MG63 (cell line): ENCODE measurements at regions not wholly inside any gene's neighbourhood (a gene's known extent, or its start where the extent isn't known, plus 50 kb on each side); places are given as distances from the start of the nearest gene placed in this dataset.
A peak's percentile ranks its signal among the peaks of the same experiment; 100 is the strongest.
"Not testable (repeated sequence)": the region's sequence is repeated elsewhere in the genome, so short reads cannot be mapped to it uniquely, and the experiment has no call there.

ENCODE experiments used
- DNase-seq: peaks from one replicate; pipeline ENCODE4 v3.0.0-alpha.2; 2020
- H3K27me3 ChIP-seq: fragments of 250-450 bp; sonication (Bioruptor Pico); 2 replicates; pipeline ENCODE4 v1.5.1; 2020; ENCODE audit warnings: mild to moderate bottlenecking, moderate library complexity
- H3K36me3 ChIP-seq: fragments of 250-450 bp; sonication (Bioruptor Pico); 2 replicates; pipeline ENCODE4 v1.5.1; 2020; ENCODE audit warnings: mild to moderate bottlenecking, moderate library complexity
- H3K4me3 ChIP-seq: fragments of 250-450 bp; sonication (Bioruptor Pico); 2 replicates; pipeline ENCODE4 v1.5.1; 2020; ENCODE audit warnings: mild to moderate bottlenecking, moderate library complexity
- H3K9me3 ChIP-seq: fragments of 250-450 bp; sonication (Bioruptor Pico); 2 replicates; pipeline ENCODE4 v1.5.1; 2020; ENCODE audit warnings: mild to moderate bottlenecking, moderate library complexity

GRCh38 chr3:181354140-181354539, 357.6 kb upstream of the SOX2 start:
- no peaks in the 10 kb centered on the region for H3K27me3 ChIP-seq
- no peak for DNase-seq
- H3K4me3 ChIP-seq, result no peak overlapping the region
- H3K9me3 ChIP-seq, result no peaks in the 10 kb centered on the region
- no peaks in the 10 kb centered on the region for H3K36me3 ChIP-seq

DNA sequence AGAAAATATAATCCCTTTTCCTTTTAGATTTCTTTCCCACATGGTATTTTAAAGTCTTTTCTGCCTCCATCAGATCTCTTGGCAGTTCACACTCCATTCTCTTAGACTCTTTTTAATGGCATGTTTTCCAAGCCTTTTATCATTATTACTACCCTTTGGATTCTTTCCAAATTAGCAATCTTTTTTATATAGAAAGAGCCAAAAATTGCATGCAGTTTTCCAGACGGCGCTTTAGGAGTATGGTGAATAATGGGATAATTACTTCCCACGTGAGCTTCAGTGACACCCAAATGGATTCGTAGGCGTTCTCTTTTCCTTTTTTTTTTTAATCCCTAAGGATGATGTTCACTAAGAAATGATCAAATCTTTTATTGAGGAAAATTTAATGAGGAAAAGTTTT, 354.8 kb upstream of the DNAJC19 start:
- no peaks in the 10 kb centered on the region; the same call in 1 of the 2 replicates for H3K9me3 ChIP-seq
- no peaks in the 10 kb centered on the region for H3K27me3 ChIP-seq
- DNase-seq, result no peak
- H3K4me3 ChIP-seq, result no peak overlapping the region
- H3K36me3 ChIP-seq, result no peaks in the 10 kb centered on the region

DNA sequence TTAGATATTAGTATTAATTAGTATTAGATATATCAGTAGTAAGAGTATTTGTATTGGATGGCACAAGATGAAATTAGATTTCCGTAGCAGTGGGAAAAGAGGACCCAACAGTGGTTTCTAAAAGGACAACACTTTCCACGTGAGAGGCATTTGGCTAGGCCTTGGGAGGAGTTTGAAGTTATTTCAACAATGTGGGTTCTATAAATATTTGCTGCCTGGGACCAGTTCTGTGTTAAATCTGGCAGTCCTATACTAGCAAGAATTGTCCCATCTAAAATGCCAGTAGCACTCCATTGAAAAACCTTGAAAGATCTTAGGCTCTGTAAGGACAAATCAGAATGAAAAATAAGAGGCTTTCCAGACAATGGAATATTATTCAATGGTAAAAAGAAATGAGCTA, 347.1 kb upstream of the DNAJC19 start:
- Histone ChIP-seq H3K27me3 (no peaks in the 10 kb centered on the region), H3K36me3 (no peaks in the 10 kb centered on the region), H3K9me3 (no peaks in the 10 kb centered on the region), H3K4me3 (no peak overlapping the region)
- DNase-seq, result no peak

GRCh38 chr3:181333394-181333793, 343.9 kb upstream of the DNAJC19 start:
- DNase-seq, result no peak
- no peaks in the 10 kb centered on the region for H3K9me3 ChIP-seq
- H3K36me3 ChIP-seq, result no peaks in the 10 kb centered on the region
- peaks cover 2% of the 10 kb centered on the region; the same call in 1 of the 2 replicates for H3K27me3 ChIP-seq
- H3K4me3 ChIP-seq, result no peak overlapping the region

DNA sequence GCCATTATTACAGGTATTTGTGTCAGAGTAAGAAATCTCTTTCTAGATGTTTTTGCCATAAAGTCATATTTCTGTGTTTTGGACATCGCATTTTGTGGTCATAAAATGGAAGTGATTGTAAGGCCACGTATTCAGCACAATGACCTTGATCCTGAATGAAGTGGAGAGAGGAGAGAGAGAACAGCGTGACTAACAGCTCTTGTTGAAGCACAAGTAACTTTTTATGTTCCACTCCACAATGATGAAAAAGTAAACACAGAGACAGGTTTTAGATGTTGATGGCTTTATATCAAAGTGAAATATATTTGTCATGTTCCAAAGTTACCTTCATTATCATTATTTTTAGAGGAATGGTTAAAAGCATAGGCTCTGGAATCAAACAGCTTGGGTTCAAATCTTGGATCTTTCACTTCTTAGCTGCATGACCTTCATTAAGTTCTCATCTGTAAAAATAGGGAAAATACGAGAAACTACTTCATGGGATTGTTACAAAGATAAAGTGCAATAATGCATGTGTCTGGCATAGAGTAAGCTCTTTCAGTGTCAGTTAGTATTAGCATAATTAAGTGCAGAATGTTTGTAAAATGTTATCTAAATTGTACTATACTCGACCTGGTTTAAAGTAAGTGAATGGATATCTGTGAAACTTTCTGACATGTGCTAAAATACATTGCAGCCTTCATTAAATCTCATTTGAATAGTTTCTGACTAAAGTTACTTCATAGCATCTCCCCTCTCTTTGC, 341.5 kb upstream of the DNAJC19 start:
- Histone ChIP-seq H3K9me3 (no peaks in the 10 kb centered on the region), H3K4me3 (no peak overlapping the region)
- no peak for DNase-seq

DNA sequence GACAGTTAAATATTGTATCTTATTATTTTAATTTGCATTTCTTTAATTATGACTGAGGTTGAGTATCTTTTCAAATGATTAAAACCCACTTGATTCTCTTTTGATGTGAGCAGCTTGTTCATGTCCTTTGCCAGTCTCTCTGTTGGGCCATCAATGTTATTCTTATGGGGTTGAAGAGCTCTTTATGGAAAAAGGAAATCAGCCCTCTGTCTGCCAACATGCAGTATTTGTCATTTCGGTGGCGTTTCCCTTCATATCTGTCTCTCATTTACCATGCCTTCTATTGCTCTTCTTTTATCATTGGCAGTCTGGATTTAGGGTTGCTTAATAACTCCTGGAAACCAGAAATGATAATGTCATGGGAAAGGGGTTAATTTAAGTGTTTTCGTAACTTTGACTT, 340.7 kb upstream of the DNAJC19 start:
- peaks cover 5% of the 10 kb centered on the region for H3K27me3 ChIP-seq
- H3K36me3 ChIP-seq, result no peaks in the 10 kb centered on the region
- DNase-seq, result no peak
- no peak overlapping the region for H3K4me3 ChIP-seq
- no peaks in the 10 kb centered on the region for H3K9me3 ChIP-seq

More for the DNA sequence above, 341.5 kb upstream of the DNAJC19 start:
- Histone ChIP-seq H3K36me3 (no peaks in the 10 kb centered on the region), H3K27me3 (peaks cover 5% of the 10 kb centered on the region)

DNA sequence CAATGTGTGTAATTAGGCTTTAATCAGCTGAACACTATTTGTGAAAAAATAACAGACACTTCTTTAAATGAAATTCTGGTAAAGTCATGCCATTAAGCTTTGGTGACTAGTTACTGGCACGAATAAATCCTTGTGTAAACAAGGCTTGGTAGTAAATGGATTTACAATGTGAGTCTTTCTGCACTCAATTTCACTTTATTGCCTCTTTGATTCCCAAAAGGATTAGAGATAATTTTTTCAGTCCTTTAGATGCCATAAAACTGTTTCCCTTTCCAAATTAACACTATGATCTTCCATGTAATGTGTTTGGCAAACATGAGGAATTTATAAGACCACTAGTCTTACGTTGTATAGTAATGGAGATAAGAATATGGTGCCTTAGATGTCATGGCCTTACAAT, 339.5 kb upstream of the DNAJC19 start:
- no peak overlapping the region for H3K4me3 ChIP-seq
- peaks cover 5% of the 10 kb centered on the region for H3K27me3 ChIP-seq
- no peaks in the 10 kb centered on the region for H3K36me3 ChIP-seq
- DNase-seq, result no peak
- H3K9me3 ChIP-seq, result no peaks in the 10 kb centered on the region

DNA sequence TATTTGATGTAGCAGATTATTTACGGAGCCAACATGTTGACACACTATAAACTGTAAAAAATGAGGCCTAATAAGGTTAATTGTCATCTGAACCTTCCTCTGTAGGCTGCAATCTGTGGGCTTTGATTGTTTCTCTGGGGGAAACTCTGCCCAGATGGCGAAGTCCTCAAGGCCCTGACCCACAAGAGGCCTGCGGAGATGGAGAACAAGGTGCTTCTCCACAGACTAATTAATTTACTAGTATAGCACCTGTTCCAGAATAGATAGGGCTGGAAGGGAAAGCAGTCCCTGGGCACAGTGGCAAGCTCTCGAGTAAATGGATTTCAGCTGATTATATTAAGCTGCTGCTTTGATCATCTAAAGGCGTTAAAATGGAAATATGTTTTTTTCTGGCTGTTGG, 338.8 kb upstream of the DNAJC19 start:
- no peak for DNase-seq
- H3K36me3 ChIP-seq, result no peaks in the 10 kb centered on the region
- H3K27me3 ChIP-seq, result peaks cover 5% of the 10 kb centered on the region
- H3K4me3 ChIP-seq, result no peak overlapping the region
- H3K9me3 ChIP-seq, result no peaks in the 10 kb centered on the region

DNA sequence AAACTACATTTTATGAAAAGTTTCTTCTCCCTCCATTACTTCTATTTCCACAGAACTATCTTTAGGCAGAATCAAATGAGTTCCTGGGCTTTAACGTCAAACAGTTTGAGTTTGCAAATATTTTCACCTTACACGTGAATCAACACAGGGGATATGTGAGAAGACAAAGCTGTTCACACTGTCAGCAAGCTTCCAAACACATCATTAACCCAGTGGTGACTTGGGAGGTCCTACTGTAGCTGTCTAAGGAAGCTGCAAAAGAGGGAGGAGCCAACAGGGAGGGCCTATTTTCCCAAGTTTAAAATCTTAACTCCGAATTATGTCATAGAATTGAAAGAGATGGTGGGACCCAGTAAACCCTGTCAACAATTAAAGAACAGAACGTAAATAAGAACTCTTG, 337.8 kb upstream of the DNAJC19 start:
- Histone ChIP-seq H3K27me3 (peaks cover 5% of the 10 kb centered on the region), H3K36me3 (no peaks in the 10 kb centered on the region), H3K9me3 (no peaks in the 10 kb centered on the region), H3K4me3 (no peak overlapping the region)
- DNase-seq, result no peak

GRCh38 chr3:181326637-181327223, 337.2 kb upstream of the DNAJC19 start:
- H3K27me3 ChIP-seq, result peaks cover 5% of the 10 kb centered on the region
- no peaks in the 10 kb centered on the region for H3K36me3 ChIP-seq
- DNase-seq, result no peak
- H3K9me3 ChIP-seq, result 0 out of 2 replicates have a peak, but pooled peaks cover 3% of the 10 kb centered on the region
- no peak overlapping the region for H3K4me3 ChIP-seq

GRCh38 chr3:181324516-181324915, 335.0 kb upstream of the DNAJC19 start:
- not testable (repeated sequence) for H3K36me3 ChIP-seq, H3K4me3 ChIP-seq, H3K27me3 ChIP-seq, H3K9me3 ChIP-seq
- peak; percentile 1 for DNase-seq

- Histone ChIP-seq H3K4me3 (no peak overlapping the region), H3K27me3 (peaks cover 2% of the 10 kb centered on the region; the same call in 1 of the 2 replicates), H3K36me3 (no peaks in the 10 kb centered on the region), H3K9me3 (0 out of 2 replicates have a peak, but pooled peaks cover 3% of the 10 kb centered on the region)
- no peak for DNase-seq
These were observed 328.8 kb upstream of the DNAJC19 start for GRCh38 chr3:181318321-181318720.

DNA sequence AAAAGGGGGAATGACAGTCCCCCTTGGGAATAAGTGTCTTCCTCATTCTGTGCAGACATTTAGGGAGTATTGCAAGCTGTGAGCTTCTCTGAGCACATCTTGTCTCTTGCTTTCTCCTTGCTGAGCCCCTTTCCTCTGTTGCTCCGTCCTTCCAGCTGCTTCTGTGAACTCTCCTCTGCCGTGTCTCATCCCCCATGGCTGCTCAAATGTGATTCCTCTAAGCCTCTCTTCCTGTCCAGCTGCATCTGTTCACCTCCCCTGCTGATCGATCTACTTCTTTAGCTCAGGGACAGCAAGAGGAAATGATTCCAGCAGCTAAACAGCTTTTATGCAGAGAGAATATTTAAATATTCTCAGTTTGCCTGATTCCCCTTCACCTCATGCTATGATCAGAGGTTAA, 328.0 kb upstream of the DNAJC19 start:
- Histone ChIP-seq H3K9me3 (0 out of 2 replicates have a peak, but pooled peaks cover 3% of the 10 kb centered on the region), H3K27me3 (peaks cover 9% of the 10 kb centered on the region; the same call in 1 of the 2 replicates), H3K36me3 (no peaks in the 10 kb centered on the region), H3K4me3 (no peak overlapping the region)
- no peak for DNase-seq

DNA sequence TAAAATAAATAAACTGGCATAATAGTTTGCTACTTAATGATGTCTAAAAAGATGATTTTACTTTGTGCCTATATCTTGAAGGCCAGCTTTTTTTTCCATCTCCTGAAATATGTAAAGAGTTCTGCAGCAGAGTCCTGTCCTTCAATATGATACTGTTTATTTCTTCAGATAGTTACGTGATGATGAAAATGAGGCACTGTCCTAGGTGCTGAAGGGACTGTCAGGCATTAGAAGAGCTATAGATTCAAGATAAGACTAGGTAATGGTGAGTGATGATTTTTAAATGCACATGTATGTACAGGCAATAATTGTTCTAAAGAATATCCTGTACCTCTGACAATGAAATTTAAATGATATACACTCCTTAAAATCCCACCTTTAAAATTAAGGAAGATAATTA, 326.9 kb upstream of the DNAJC19 start:
- Histone ChIP-seq H3K9me3 (no peaks in the 10 kb centered on the region), H3K36me3 (no peaks in the 10 kb centered on the region), H3K27me3 (peaks cover 10% of the 10 kb centered on the region; the same call in 1 of the 2 replicates), H3K4me3 (no peak overlapping the region)
- DNase-seq, result no peak

DNA sequence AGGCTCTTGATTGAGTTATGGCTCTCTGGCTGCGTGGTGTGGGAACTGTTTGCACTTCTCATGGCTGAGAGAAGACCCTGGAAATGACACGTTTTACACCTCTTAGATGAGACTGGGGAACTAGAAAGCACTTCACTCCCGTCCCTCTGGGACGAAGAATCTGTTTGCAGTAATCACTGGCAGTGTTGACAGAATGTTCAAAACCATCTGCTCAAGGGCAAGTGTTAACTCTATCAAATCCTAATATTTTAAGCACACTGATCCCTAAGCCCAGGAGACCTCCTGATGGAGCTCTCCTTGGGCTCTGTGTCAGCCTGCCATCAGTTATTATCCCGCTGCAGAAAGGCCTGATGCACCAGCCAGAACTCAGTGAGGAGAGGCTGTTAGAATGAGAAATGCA, 323.8 kb upstream of the DNAJC19 start:
- Histone ChIP-seq H3K4me3 (no peak overlapping the region), H3K27me3 (peaks cover 10% of the 10 kb centered on the region; the same call in 1 of the 2 replicates), H3K9me3 (no peaks in the 10 kb centered on the region), H3K36me3 (no peaks in the 10 kb centered on the region)
- DNase-seq, result no peak

GRCh38 chr3:181311186-181311585, 321.6 kb upstream of the DNAJC19 start:
- Histone ChIP-seq H3K27me3 (peaks cover 10% of the 10 kb centered on the region; the same call in 1 of the 2 replicates), H3K4me3 (no peak overlapping the region), H3K9me3 (no peaks in the 10 kb centered on the region), H3K36me3 (no peaks in the 10 kb centered on the region)
- no peak for DNase-seq

DNA sequence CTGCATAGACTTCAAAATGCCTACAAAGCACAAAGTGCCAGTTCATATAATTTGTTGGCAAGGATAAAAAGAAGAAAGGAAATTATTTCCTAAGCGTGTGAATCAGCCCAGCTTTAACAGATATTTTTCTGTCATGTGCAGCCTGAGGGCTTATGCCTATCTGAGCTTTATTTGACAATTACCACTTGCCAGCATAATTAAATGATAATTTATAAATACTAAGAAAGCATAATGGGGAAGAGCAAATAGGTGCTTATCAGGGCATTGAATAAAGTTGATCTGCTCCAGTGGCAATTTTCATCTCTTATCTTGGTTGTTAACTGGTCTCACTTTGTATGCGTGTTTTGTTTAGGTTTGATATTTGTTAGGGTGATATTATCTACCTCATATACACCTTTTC, 313.4 kb upstream of the DNAJC19 start:
- no peak for DNase-seq
- Histone ChIP-seq H3K36me3 (no peaks in the 10 kb centered on the region), H3K4me3 (no peak overlapping the region), H3K27me3 (peaks cover 18% of the 10 kb centered on the region), H3K9me3 (no peaks in the 10 kb centered on the region)

DNA sequence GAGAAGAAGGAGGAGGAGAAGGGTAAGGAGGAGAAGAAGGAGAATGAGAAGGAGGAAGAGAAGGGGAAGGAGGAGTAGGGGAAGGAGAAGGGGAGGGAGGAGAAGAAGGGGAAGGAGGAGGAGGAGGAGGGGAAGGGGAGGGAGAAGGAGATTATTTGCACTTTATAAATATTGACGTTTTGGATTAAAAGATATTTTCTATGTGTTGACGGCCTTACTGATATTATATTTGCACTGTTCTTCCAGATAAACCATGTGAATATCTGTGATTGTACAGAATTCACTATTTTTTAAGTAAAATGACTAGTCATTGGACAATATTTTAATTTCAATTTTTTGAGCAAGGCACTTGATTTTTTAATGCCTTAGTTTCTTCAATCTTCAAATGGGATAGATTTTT, 310.5 kb upstream of the DNAJC19 start:
- Histone ChIP-seq H3K36me3 (no peaks in the 10 kb centered on the region), H3K27me3 (peaks cover 18% of the 10 kb centered on the region), H3K4me3 (no peak overlapping the region), H3K9me3 (no peaks in the 10 kb centered on the region)
- DNase-seq, result no peak
